SK-MEL-5 (cell line): ENCODE measurements at regions not wholly inside any gene's neighbourhood (a gene's known extent, or its start where the extent isn't known, plus 50 kb on each side); places are given as distances from the start of the nearest gene placed in this dataset.
A peak's percentile ranks its signal among the peaks of the same experiment; 100 is the strongest.
"Not testable (repeated sequence)": the region's sequence is repeated elsewhere in the genome, so short reads cannot be mapped to it uniquely, and the experiment has no call there.

Experiments used
- DNase-seq: peaks from one replicate; pipeline ENCODE4 v3.0.0-alpha.2; 2016; ENCODE audit warnings: low read depth, low spot score
- in situ Hi-C: cut with HindIII; loops from 2 replicates; pipeline ENCODE4 v1.10.0; 2016; ENCODE audit warnings: low sequenced_read_pairs, high pct_unique_total_duplicates, low pct_unique_long_range_greater_than_20kb

- no peak for DNase-seq
- in situ Hi-C loops = no loop called here
Measured at GRCh38 chr2:53509831-53510388, 257.7 kb upstream of the CHAC2 start.

GRCh38 chr2:53508667-53509066 is 258.9 kb upstream of the CHAC2 start:
- DNase-seq = no peak
- in situ Hi-C loops = no loop called here

- DNase-seq, in situ Hi-C loops: not testable (repeated sequence)
Measured at GRCh38 chr2:53507070-53507469, 260.5 kb upstream of the CHAC2 start.

GRCh38 chr2:53505826-53506225 is 261.8 kb upstream of the CHAC2 start:
- DNase-seq = no peak
- in situ Hi-C loops = no loop called here

GRCh38 chr2:53504507-53504906 is 263.1 kb upstream of the CHAC2 start:
- in situ Hi-C loops = no loop called here
- DNase-seq = no peak

- in situ Hi-C loops = no loop called here
- DNase-seq = no peak
Measured at GRCh38 chr2:53500181-53500580, 267.4 kb upstream of the CHAC2 start.

- in situ Hi-C loops = no loop called here
- no peak for DNase-seq
Measured at GRCh38 chr2:53498210-53498609, 269.4 kb upstream of the CHAC2 start.

GRCh38 chr2:53497020-53497419 is 270.6 kb upstream of the CHAC2 start:
- DNase-seq = no peak
- in situ Hi-C loops = no loop called here

- no peak for DNase-seq
Measured at GRCh38 chr2:53493210-53493609, 274.4 kb upstream of the CHAC2 start.

GRCh38 chr2:53490659-53491058 is 276.9 kb upstream of the CHAC2 start:
- in situ Hi-C loops = no loop called here
- DNase-seq = peak; percentile 52

More at GRCh38 chr2:53493210-53493609, 274.4 kb upstream of the CHAC2 start:
- in situ Hi-C loops = no loop called here

GRCh38 chr2:53486185-53486899 is 281.3 kb upstream of the CHAC2 start:
- in situ Hi-C loops = not testable (repeated sequence)

GRCh38 chr2:53485021-53485728 is 282.4 kb upstream of the CHAC2 start:
- in situ Hi-C loops = no loop called here
- no peak for DNase-seq

More at GRCh38 chr2:53486185-53486899, 281.3 kb upstream of the CHAC2 start:
- not testable (repeated sequence) for DNase-seq

- DNase-seq = no peak
- in situ Hi-C loops = no loop called here
Measured at GRCh38 chr2:53484531-53484930, 283.1 kb upstream of the CHAC2 start.

- in situ Hi-C loops = no loop called here
- DNase-seq = no peak
Measured at GRCh38 chr2:53477517-53477916, 290.1 kb upstream of the CHAC2 start.

- in situ Hi-C loops = no loop called here
- no peak for DNase-seq
Measured at GRCh38 chr2:53476834-53477233, 290.8 kb upstream of the CHAC2 start.

- DNase-seq = no peak
- in situ Hi-C loops = no loop called here
Measured at GRCh38 chr2:53475766-53476165, 291.8 kb upstream of the CHAC2 start.

GRCh38 chr2:53475321-53475720 is 292.3 kb upstream of the CHAC2 start:
- peak; percentile 11 for DNase-seq
- in situ Hi-C loops = no loop called here

GRCh38 chr2:53474914-53475313 is 292.7 kb upstream of the CHAC2 start:
- in situ Hi-C loops = no loop called here
- no peak for DNase-seq

GRCh38 chr2:53473775-53474311 is 293.8 kb upstream of the CHAC2 start:
- no peak for DNase-seq
- in situ Hi-C loops = no loop called here
